ENCODE measurements at regions not wholly inside any gene's neighbourhood (a gene's known extent, or its start where the extent isn't known, plus 50 kb on each side); places are given as distances from the start of the nearest gene placed in this dataset.

DNA sequence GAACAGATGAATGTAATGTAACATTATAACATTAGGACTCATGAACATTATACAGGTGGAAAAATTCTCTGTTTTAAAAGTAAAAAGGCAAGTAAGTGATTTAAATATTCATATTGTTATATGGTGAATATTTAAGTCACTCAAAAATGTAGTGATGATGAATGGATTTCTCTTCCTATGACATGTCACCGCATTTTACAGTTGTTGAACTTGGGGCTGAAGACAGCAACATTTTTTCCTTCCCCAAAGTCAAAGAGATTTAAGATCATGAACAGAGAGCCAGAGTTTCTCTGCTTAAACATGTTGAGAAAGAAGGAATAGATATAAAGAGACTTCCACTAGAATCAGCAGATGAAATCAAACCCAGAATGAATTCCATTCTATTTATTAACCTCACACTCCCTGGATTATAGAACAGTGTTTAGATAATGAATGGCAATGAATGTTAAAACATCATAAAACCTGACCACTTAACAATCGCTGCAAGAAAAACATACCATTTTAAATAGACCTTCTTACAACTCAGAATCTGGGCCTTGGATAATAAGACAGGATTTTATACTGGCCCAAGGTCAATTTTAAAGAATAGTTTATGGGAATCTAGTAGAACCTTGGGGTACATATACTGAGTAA, 163.6 kb upstream of the SIX2 start:
- TF ChIP-seq EZH2 (IDR thresholded peaks at IDR 0.05; ENCODE audit: borderline replicate concordance, low read depth, low read length, poor library complexity, severe bottlenecking): no peak
- TF ChIP-seq, protein P1, sequence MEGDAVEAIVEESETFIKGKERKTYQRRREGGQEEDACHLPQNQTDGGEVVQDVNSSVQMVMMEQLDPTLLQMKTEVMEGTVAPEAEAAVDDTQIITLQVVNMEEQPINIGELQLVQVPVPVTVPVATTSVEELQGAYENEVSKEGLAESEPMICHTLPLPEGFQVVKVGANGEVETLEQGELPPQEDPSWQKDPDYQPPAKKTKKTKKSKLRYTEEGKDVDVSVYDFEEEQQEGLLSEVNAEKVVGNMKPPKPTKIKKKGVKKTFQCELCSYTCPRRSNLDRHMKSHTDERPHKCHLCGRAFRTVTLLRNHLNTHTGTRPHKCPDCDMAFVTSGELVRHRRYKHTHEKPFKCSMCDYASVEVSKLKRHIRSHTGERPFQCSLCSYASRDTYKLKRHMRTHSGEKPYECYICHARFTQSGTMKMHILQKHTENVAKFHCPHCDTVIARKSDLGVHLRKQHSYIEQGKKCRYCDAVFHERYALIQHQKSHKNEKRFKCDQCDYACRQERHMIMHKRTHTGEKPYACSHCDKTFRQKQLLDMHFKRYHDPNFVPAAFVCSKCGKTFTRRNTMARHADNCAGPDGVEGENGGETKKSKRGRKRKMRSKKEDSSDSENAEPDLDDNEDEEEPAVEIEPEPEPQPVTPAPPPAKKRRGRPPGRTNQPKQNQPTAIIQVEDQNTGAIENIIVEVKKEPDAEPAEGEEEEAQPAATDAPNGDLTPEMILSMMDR (conservative IDR thresholded peaks at IDR 0.05; ENCODE audit: low read depth, low read length): no peak

Data from A673 (cell line).